GM21737 (cell line): ENCODE measurements at regions not wholly inside any gene's neighbourhood (a gene's known extent, or its start where the extent isn't known, plus 50 kb on each side); places are given as distances from the start of the nearest gene placed in this dataset.

Source experiments
- ATAC-seq: cut with Tn5 transposase; IDR thresholded peaks from one replicate; pipeline ENCODE4 v1.9.1; 2021; ENCODE audit warnings: mild to moderate bottlenecking, moderate library complexity; ENCODE audit not compliant: unreplicated experiment

- ATAC-seq: no peak
Observed at GRCh38 chr6:147023148-147023547, 181.1 kb upstream of the STXBP5 start.

DNA sequence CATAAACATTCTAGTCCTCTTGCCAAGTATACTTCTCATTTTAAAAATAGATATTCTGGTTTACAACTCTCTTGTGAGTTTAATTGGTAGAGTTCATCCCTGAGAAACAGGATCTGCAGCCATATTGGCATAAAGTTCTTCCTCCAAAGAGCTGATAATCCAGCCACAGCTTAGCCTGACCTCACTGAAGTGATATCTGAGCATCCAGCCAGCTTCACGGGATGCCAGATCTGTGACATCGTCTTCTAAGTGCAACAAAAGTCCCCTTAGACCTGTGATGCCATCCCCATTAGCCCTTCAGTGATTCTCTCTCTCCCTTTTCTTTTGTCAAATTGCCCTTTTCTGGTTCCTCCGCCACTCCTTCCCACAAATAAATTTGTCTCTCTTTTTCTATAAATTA, 180.6 kb upstream of the STXBP5 start:
- no peak for ATAC-seq

GRCh38 chr6:147029923-147030322, 174.3 kb upstream of the STXBP5 start:
- ATAC-seq: no peak

DNA sequence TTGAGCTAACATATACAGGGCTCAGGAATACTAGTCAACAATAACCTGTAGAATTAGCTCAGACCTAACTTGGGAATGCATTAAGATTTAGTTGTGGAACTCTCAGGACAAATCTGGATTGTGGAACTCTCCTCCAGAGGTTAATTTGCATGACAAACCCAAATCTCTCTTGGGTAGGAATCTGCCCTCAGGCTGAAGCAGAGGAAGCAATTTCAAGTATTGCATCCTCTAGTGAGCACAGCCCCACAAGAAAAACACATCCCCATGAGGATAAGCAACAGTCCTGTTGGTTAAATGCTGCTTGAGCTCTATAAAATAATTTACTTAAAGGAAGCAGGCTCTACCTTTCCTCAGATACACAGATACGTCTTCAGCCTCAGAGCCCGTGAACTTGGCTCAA, 170.9 kb upstream of the STXBP5 start:
- ATAC-seq: no peak

DNA sequence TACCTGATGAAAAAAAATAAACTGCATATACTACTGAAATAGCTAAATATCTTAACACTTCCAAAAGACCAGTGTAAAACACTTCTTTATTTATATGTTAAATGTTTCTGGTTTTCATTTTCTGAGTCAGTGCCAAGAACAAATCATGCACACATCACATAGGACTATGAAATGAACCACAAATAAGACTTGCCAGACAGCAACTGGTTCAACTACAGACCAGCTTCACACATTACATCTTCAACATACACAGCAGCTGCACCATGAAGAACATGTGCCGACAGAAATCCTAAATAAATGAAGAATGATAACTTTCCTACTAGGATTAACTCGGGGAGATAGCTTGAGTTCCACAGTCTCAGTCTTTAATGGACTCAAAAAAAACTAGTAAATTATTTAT, 168.3 kb upstream of the STXBP5 start:
- no peak for ATAC-seq

GRCh38 chr6:147037881-147038280, 166.3 kb upstream of the STXBP5 start:
- no peak for ATAC-seq

GRCh38 chr6:147040121-147040910, 163.9 kb upstream of the STXBP5 start:
- ATAC-seq: no peak

GRCh38 chr6:147042679-147043078, 161.5 kb upstream of the STXBP5 start:
- ATAC-seq: no peak

DNA sequence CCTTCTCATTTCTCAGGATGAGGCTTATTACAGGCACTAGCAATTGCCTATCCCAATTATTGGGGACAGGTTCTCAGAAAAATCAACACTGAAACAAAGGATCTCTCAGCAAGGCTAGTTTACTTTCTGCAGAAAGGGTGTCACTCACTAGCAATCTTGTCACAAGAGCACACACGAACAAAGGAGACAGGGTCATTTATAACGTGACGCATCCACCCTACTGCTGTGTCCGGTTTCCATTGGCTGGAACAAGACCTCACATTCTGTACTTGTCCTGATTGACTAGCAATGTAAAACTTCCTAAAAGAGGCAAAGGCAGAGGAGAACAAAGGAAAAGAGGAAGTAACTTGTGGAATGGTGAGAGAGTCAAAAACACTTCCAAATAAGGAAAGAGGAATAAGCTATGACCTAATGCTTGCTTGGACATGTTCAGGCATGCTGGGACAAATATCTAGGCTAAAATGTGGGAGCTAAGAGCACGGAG, 160.2 kb upstream of the STXBP5 start:
- no peak for ATAC-seq

- no peak for ATAC-seq
Observed at GRCh38 chr6:147046141-147046877, 157.9 kb upstream of the STXBP5 start.

DNA sequence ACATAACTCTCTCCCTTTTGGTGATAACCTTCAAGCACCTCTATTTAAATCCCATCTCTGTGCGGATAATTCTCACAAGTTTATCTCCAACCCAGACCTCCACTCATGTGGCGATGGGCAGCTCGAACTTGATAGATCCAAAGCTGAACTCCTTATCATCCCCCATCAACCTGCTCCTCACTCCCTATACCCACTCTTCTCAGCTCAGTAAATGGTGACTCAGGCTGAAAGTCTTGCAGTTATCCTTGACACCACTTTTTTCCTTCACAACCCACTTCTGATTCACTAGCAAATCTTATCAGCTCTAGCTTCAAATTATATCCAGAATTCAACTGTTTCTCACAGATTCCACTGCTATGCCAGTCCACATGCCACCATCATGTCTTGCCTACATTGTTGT, 155.3 kb upstream of the STXBP5 start:
- ATAC-seq: no peak

DNA sequence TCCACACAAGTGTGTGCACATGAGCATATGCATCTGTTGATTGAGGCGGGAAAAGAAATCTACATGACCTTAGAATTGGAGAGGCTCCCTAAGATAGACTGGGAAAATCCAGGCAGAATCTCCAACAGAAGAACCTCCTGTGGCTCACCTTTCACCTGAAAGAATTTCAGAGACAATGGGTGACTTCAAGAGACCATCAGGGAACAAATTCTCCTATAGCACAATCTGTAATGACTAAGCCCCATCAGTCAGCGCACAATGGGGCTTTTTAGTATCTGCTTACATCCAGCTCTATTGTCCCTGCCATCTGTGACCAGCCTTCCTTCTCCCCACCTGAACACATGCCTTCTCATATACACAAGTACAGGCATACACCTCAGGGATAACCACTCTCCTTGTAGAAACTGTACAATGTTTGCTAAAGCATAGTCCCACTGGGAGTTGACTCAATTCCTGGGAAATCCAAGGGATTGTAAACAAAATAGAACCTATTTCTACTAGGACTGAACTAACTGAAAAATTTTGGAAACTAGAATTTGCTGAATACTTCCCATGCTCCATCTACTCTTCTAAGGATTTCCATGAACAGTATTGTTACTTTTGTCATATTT, 150.8 kb upstream of the STXBP5 start:
- no peak for ATAC-seq

- no peak for ATAC-seq
Observed at GRCh38 chr6:147054158-147054557, 150.1 kb upstream of the STXBP5 start.

GRCh38 chr6:147054871-147055270, 149.3 kb upstream of the STXBP5 start:
- ATAC-seq: no peak

- no peak for ATAC-seq
Observed at GRCh38 chr6:147055821-147056392, 148.3 kb upstream of the STXBP5 start.

- no peak for ATAC-seq
Observed at GRCh38 chr6:147057188-147057587, 147.0 kb upstream of the STXBP5 start.

GRCh38 chr6:147057705-147058342, 146.4 kb upstream of the STXBP5 start:
- no peak for ATAC-seq

- ATAC-seq: no peak
Observed at GRCh38 chr6:147058786-147059385, 145.3 kb upstream of the STXBP5 start.

- ATAC-seq: no peak
Observed at GRCh38 chr6:147060636-147061035, 143.6 kb upstream of the STXBP5 start.

GRCh38 chr6:147061252-147061651, 143.0 kb upstream of the STXBP5 start:
- ATAC-seq: no peak
